Upper lobe of right lung (tissue), 1 donor: ENCODE measurements at regions not wholly inside any gene's neighbourhood (a gene's known extent, or its start where the extent isn't known, plus 50 kb on each side); places are given as distances from the start of the nearest gene placed in this dataset.

Experiments used
- ATAC-seq: fragments of 200-7000 bp; cut with Tn5 transposase; one replicate; pipeline ENCODE4 v1.9.1; 2020; ENCODE audit warnings: mild to moderate bottlenecking, moderate library complexity
- DNase-seq: peaks from one replicate; pipeline ENCODE4 v3.0.0-alpha.2; 2020
- H3K27ac ChIP-seq: fragments of 200-600 bp; one replicate; pipeline ENCODE4 v1.8.0; 2022
- H3K27me3 ChIP-seq: fragments of 200-600 bp; one replicate; pipeline ENCODE4 v1.8.0; 2022; ENCODE audit warnings: mild to moderate bottlenecking
- H3K36me3 ChIP-seq: fragments of 200-600 bp; one replicate; pipeline ENCODE4 v1.8.0; 2022
- H3K4me1 ChIP-seq: fragments of 200-600 bp; one replicate; pipeline ENCODE4 v1.8.0; 2022
- H3K4me3 ChIP-seq: fragments of 200-600 bp; one replicate; pipeline ENCODE4 v1.8.0; 2022; ENCODE audit warnings: mild to moderate bottlenecking
- H3K9me3 ChIP-seq: fragments of 200-600 bp; one replicate; pipeline ENCODE4 v1.8.0; 2022
- intact Hi-C: fragments of 100-400 bp; cut with DNase I; formaldehyde crosslinking; loops from one replicate; pipeline ENCODE4 v1.11.0; 2022
- TF ChIP-seq, protein P1 (sequence below): fragments of 200-600 bp; IDR thresholded peaks from one replicate; pipeline ENCODE4 v1.8.0; 2022; ENCODE audit warnings: antibody characterized with exemption
- donor health status: DM: no; HTN: yes; CAD: no; lungs with severe emphysema.

DNA sequence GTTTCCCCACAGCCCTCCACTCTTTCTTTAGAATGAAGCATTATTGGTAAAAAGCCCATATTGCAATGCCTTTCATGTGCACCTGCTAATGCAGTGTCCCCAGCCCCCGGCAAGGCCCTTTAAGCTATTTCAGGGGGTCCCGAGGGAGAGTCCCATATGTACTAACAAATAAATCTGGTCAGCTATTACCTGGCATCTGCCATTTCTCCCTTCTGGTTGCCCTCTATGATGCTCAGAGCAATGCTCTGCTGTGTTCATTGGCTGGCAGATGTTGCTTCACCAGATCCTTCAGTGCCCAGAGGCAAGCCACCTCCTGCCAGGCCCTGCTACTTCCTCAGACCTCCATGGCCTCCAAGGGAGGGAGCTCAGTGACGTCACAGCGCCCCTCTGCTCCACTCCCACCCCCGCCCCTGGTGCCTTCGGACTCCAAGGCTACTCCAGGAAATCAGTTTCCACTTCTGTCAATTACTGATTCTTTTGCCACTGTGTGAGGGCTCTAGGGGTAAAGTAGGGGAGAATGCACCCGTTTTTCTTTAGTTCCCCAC, 201.1 kb upstream of the GLRA1 start:
- ATAC-seq, result no peak
- TF ChIP-seq, protein P1, sequence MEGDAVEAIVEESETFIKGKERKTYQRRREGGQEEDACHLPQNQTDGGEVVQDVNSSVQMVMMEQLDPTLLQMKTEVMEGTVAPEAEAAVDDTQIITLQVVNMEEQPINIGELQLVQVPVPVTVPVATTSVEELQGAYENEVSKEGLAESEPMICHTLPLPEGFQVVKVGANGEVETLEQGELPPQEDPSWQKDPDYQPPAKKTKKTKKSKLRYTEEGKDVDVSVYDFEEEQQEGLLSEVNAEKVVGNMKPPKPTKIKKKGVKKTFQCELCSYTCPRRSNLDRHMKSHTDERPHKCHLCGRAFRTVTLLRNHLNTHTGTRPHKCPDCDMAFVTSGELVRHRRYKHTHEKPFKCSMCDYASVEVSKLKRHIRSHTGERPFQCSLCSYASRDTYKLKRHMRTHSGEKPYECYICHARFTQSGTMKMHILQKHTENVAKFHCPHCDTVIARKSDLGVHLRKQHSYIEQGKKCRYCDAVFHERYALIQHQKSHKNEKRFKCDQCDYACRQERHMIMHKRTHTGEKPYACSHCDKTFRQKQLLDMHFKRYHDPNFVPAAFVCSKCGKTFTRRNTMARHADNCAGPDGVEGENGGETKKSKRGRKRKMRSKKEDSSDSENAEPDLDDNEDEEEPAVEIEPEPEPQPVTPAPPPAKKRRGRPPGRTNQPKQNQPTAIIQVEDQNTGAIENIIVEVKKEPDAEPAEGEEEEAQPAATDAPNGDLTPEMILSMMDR, result no peak
- intact Hi-C loops, result no loop called here

DNA sequence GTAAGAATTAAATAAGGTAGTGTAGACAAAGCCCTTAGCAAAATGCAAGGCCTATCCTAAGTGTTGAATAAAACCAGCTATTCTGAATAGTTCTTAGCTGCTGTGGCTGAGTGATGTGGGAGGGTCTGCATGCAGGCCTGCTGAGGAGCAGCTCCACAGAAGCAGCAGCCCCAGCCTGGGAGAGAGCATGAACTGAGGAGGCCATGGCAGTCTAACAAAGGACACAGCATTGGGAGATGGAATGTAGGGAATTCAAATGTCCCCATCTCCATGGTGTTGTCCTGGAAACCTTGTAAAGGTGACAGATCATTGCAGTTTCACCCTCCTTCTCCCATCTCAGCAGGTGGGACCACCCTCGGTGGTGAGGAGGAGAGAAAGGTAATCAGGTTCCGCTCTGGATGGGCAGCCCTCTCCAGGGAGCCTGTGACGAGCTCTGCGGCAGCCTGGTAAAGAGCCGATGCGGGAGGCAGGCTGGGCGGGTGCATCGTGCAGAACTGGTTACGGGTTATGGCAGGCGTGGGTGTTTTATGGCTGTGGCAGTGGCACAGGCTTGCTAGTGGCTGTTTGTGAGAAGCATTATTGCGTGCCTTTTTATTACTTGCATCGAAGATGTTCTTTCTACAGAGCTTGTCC, 199.9 kb upstream of the GLRA1 start:
- DNase-seq (no peak), ATAC-seq (peak; percentile 10)
- Histone ChIP-seq H3K4me1 (no peaks in the 10 kb centered on the region), H3K36me3 (no peaks in the 10 kb centered on the region), H3K4me3 (no peak overlapping the region), H3K27ac (no peak overlapping the region), H3K27me3 (no peaks in the 10 kb centered on the region), H3K9me3 (no peaks in the 10 kb centered on the region)
- TF ChIP-seq, protein P1, result no peak
- intact Hi-C loops, result no loop called here

More for the DNA sequence above, 201.1 kb upstream of the GLRA1 start:
- Histone ChIP-seq H3K27ac (no peak overlapping the region), H3K9me3 (no peaks in the 10 kb centered on the region), H3K4me3 (no peak overlapping the region), H3K36me3 (no peaks in the 10 kb centered on the region), H3K27me3 (no peaks in the 10 kb centered on the region), H3K4me1 (no peaks in the 10 kb centered on the region)
- no peak for DNase-seq

DNA sequence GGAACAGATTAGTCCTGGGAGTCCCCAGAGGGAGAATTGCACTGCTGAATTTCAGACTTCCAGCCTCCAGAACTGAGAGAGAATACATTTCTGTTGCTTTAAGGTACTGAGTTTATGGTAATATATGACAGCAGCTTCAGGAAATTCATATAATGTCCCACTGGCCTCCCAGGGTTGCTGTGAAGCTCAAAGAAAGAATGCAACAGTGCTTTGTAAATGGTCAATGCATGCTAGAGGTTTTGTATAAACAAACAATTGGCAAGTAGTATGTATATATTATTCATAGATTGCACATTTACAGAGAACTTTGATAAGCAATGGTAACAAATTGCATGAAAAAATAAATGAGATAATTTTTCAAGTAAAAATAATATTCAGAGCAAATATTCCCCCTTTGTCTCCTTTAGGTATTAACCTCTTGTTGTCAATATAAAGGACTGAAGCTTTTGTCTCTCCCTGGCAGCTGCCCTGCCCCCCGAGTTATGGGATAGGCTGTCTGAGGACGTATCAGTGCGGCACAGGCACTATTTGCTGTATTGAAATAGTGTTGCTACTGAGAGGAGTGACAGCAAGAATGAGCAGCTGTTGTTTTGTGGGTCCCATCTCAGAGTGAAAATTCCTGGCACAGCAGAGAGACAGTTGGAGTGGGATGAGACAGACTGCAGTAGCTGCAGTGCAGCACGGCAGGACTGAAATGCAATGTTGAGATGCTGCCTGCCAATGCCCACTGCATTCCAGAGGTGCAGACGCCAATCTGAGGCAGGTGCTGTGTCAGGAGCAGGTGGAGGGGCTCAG, 194.2 kb upstream of the GLRA1 start:
- no peak overlapping the region for H3K4me3 ChIP-seq
- DNase-seq (no peak), ATAC-seq (peak; percentile 26)
- H3K4me1 ChIP-seq, result no peaks in the 10 kb centered on the region
- TF ChIP-seq, protein P1, result no peak
- intact Hi-C loops, result no loop called here
- H3K9me3 ChIP-seq, result no peaks in the 10 kb centered on the region
- H3K27me3 ChIP-seq, result no peaks in the 10 kb centered on the region
- H3K27ac ChIP-seq, result no peak overlapping the region
- no peaks in the 10 kb centered on the region for H3K36me3 ChIP-seq

DNA sequence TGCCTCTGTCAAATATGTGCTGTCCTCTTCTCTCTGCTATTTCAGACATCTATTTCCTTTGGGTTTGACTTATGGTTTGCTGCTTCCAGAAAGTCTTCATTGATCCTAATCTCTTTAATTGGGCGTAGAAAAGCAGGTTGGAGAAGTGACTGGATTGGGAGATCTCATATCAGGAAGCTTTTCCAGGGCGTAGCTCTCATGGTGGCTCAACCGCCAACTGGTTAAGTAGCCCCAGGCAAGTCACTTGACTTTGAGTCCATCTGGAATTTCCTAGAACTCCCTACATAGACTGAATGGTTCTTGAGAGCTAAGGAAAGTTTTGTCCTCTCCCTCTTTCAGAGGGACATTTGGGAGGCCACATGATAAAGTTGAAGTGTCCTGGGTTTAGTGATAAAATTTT, 192.3 kb upstream of the GLRA1 start:
- DNase-seq (no peak), ATAC-seq (no peak)
- intact Hi-C loops, result no loop called here
- H3K27ac ChIP-seq, result no peak overlapping the region
- TF ChIP-seq, protein P1, result no peak
- no peaks in the 10 kb centered on the region for H3K36me3 ChIP-seq
- no peaks in the 10 kb centered on the region for H3K4me1 ChIP-seq
- H3K27me3 ChIP-seq, result no peaks in the 10 kb centered on the region
- no peaks in the 10 kb centered on the region for H3K9me3 ChIP-seq
- H3K4me3 ChIP-seq, result no peak overlapping the region

DNA sequence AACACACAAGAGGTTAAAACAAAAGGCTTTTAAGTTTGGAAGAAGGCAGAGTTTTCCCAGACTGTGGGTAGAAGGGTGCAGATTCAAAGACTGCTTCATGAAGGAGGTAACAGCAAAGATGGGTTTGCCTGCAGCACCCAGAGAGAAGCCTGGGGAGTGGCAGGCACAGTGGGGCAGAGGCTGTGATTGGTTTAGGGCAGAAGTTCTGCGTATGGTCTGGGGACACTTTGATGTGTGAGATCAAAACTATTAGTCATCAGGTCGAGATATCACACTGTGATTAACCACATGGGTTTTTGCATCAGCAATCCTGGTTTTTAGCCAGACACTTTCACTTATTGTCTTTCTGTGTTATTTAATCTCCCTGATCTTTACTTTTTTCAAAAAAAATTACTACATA, 188.8 kb upstream of the GLRA1 start:
- H3K4me1 ChIP-seq, result no peaks in the 10 kb centered on the region
- ATAC-seq, result no peak
- H3K27me3 ChIP-seq, result no peaks in the 10 kb centered on the region
- H3K4me3 ChIP-seq, result no peak overlapping the region
- no peak for DNase-seq
- H3K9me3 ChIP-seq, result no peaks in the 10 kb centered on the region
- intact Hi-C loops, result no loop called here
- TF ChIP-seq, protein P1, result no peak
- no peak overlapping the region for H3K27ac ChIP-seq
- no peaks in the 10 kb centered on the region for H3K36me3 ChIP-seq
